SJCRH30 (cell line): ENCODE measurements at regions not wholly inside any gene's neighbourhood (a gene's known extent, or its start where the extent isn't known, plus 50 kb on each side); places are given as distances from the start of the nearest gene placed in this dataset.

ENCODE experiments used
- DNase-seq, 2 experiments: peaks; one replicate each; pipeline ENCODE4 v3.0.0-alpha.2; 2015 to 2020
- H3K27ac ChIP-seq: fragments of 250-450 bp; sonication (Bioruptor Pico); 2 replicates; pipeline ENCODE4 v1.5.1; 2020; ENCODE audit warnings: mild to moderate bottlenecking, moderate library complexity
- H3K27me3 ChIP-seq: fragments of 250-450 bp; sonication (Bioruptor Pico); 2 replicates; pipeline ENCODE4 v1.5.1; 2020; ENCODE audit warnings: mild to moderate bottlenecking, moderate library complexity
- H3K36me3 ChIP-seq: fragments of 250-450 bp; sonication (Bioruptor Pico); 2 replicates; pipeline ENCODE4 v1.5.1; 2020; ENCODE audit warnings: mild to moderate bottlenecking, moderate library complexity
- H3K4me1 ChIP-seq: fragments of 250-450 bp; sonication (Bioruptor Pico); 2 replicates; pipeline ENCODE4 v1.5.1; 2020; ENCODE audit warnings: mild to moderate bottlenecking, moderate library complexity
- H3K4me3 ChIP-seq: fragments of 250-450 bp; sonication (Bioruptor Pico); 2 replicates; pipeline ENCODE4 v1.5.1; 2020; ENCODE audit warnings: mild to moderate bottlenecking, moderate library complexity
- H3K9me3 ChIP-seq: fragments of 250-450 bp; sonication (Bioruptor Pico); replicated peaks from 2 replicates; pipeline ENCODE4 v1.5.1; 2020; ENCODE audit warnings: mild to moderate bottlenecking, moderate library complexity

DNA sequence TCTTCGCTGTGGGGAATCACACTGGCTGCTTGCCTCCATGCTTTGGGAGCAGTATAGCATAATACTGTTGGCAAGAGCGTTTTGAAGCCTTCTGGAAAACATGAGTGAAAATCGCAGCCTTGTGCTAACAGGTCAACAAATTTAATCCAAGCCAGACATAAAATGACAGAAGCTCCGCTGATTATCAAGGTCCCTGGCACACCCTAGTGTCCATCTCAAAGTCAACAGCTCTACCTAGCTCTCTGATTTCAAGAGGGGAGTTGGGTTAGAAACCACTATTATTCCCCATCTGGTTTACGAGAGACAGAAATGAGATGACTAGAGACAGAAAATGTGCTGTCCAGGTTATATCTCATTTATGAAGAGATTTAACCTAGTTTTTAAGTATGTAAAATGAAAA is 73.6 kb upstream of the MDFIC2 start:
- Histone ChIP-seq H3K27me3 (no peaks in the 10 kb centered on the region), H3K36me3 (no peaks in the 10 kb centered on the region), H3K4me3 (no peak overlapping the region), H3K9me3 (no peaks in the 10 kb centered on the region), H3K4me1 (no peaks in the 10 kb centered on the region), H3K27ac (no peak overlapping the region)
- no peak for DNase-seq

- Histone ChIP-seq H3K36me3 (no peaks in the 10 kb centered on the region), H3K27ac (no peak overlapping the region), H3K27me3 (no peaks in the 10 kb centered on the region), H3K4me1 (no peaks in the 10 kb centered on the region), H3K4me3 (no peak overlapping the region), H3K9me3 (no peaks in the 10 kb centered on the region)
- DNase-seq, result no peak
These were observed 71.0 kb upstream of the MDFIC2 start for GRCh38 chr3:70383360-70383831.

DNA sequence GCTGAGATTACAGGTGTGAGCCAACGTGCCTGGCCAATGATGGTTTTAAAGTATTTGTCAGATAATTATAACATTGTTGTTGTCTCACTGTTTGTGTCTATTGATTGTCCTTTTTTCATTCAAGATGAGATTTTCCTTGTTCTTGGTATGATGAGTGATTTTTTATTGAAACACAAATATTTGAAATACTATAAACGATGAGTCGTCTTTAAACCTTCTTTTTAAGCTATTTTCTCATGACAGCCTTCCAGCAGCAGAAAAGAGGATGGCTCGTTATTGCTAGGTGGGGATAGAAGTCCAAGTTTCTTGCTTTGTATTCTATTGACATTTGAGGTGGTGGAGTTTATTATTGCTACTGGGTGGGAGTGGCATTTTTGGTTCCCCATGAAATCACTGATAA is 61.7 kb upstream of the MDFIC2 start:
- H3K27me3 ChIP-seq, result no peaks in the 10 kb centered on the region
- H3K9me3 ChIP-seq, result no peaks in the 10 kb centered on the region
- no peak for DNase-seq
- H3K4me3 ChIP-seq, result no peak overlapping the region
- H3K36me3 ChIP-seq, result no peaks in the 10 kb centered on the region
- H3K27ac ChIP-seq, result no peak overlapping the region
- no peaks in the 10 kb centered on the region for H3K4me1 ChIP-seq
